ENCODE measurements at regions not wholly inside any gene's neighbourhood (a gene's known extent, or its start where the extent isn't known, plus 50 kb on each side); places are given as distances from the start of the nearest gene placed in this dataset.

DNA sequence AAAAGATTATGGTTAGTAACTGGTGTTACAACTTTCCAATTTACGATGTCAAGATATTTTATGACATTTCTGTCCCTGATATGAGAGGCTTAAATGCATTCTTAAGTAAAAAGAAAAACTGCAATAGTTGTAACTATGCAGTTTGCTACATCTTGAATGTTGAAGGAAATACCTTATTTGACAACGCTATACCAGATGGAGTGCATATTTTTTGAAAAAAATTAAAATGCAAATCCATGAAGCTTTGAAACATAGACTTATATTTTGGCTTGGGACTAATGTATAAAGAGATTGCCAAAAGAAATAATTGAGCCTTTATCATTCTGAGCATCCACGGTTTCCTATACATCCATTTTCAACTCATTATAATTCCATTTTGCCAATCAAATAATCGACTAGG lies 579.4 kb downstream of the TAF11L14 start:
- no peak overlapping the region for H3K27ac ChIP-seq (ENCODE audit: insufficient read depth, low read length)
- H2AFZ ChIP-seq (replicated peaks; ENCODE audit: low read length, poor library complexity) = no peak overlapping the region
- ChIA-PET CTCF (no interaction called here), POLR2A (ENCODE audit: unreplicated experiment) (no interaction called here)
- H2AK9ac ChIP-seq (replicated peaks; ENCODE audit: low read depth, low read length, poor library complexity) = no peak overlapping the region
- H2AK5ac ChIP-seq (ENCODE audit: low read depth, low read length) = no peak overlapping the region
- H3K14ac ChIP-seq (replicated peaks; ENCODE audit: low read depth, low read length) = no peak overlapping the region
- no peak overlapping the region for H3K23ac ChIP-seq (ENCODE audit: low read depth, low read length)
- no peak for ATAC-seq (ENCODE audit: low read depth)
- H4K91ac ChIP-seq (ENCODE audit: insufficient read depth, low read depth, low read length) = no peak overlapping the region
- H4K8ac ChIP-seq (ENCODE audit: low read depth in 2 of 2, low read length in 2 of 2) = no peak overlapping the region
- no peaks in the 10 kb centered on the region for H3K9me3 ChIP-seq (ENCODE audit: control insufficient read depth, insufficient read depth, low read length)
- H4K5ac ChIP-seq (ENCODE audit: low read depth, low read length) = no peak overlapping the region
- H2BK5ac ChIP-seq (ENCODE audit: low read depth, low read length, poor library complexity, severe bottlenecking) = no peak overlapping the region
- H3K4me1 ChIP-seq (ENCODE audit: control insufficient read depth, insufficient read depth, low read length) = no peaks in the 10 kb centered on the region
- TF ChIP-seq RCOR1 (IDR thresholded peaks at IDR 0.05; ENCODE audit: insufficient replicate concordance, low read length) (no peak), MXI1 (IDR thresholded peaks at IDR 0.05; ENCODE audit: borderline replicate concordance, low read depth, low read length) (no peak), BHLHE40 (IDR thresholded peaks at IDR 0.05; ENCODE audit: low read depth, low read length) (no peak), CHD1 (IDR thresholded peaks at IDR 0.05; ENCODE audit: low read depth, low read length) (no peak), NFE2L2 (IDR thresholded peaks at IDR 0.05; ENCODE audit: low read depth, low read length) (no peak), MAZ (IDR thresholded peaks at IDR 0.05; ENCODE audit: borderline replicate concordance, low read depth, low read length) (no peak), MAFK (IDR thresholded peaks at IDR 0.05; ENCODE audit: low read depth, low read length) (no peak), RFX5 (IDR thresholded peaks at IDR 0.05; ENCODE audit: low read depth, low read length) (no peak), SMC3 (IDR thresholded peaks at IDR 0.05; ENCODE audit: low read depth, low read length) (no peak), RAD21 (IDR thresholded peaks at IDR 0.05; ENCODE audit: low read length) (no peak), FOS (IDR thresholded peaks at IDR 0.05; ENCODE audit: low read depth, low read length) (no peak), CEBPB (IDR thresholded peaks at IDR 0.05; ENCODE audit: low read depth, low read length) (no peak), POLR2A (IDR thresholded peaks at IDR 0.05; ENCODE audit: low read depth, low read length) (no peak)
- TF ChIP-seq, protein P1, sequence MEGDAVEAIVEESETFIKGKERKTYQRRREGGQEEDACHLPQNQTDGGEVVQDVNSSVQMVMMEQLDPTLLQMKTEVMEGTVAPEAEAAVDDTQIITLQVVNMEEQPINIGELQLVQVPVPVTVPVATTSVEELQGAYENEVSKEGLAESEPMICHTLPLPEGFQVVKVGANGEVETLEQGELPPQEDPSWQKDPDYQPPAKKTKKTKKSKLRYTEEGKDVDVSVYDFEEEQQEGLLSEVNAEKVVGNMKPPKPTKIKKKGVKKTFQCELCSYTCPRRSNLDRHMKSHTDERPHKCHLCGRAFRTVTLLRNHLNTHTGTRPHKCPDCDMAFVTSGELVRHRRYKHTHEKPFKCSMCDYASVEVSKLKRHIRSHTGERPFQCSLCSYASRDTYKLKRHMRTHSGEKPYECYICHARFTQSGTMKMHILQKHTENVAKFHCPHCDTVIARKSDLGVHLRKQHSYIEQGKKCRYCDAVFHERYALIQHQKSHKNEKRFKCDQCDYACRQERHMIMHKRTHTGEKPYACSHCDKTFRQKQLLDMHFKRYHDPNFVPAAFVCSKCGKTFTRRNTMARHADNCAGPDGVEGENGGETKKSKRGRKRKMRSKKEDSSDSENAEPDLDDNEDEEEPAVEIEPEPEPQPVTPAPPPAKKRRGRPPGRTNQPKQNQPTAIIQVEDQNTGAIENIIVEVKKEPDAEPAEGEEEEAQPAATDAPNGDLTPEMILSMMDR (conservative IDR thresholded peaks at IDR 0.05; ENCODE audit: low read depth, low read length) = no peak
- TF ChIP-seq, protein P2, sequence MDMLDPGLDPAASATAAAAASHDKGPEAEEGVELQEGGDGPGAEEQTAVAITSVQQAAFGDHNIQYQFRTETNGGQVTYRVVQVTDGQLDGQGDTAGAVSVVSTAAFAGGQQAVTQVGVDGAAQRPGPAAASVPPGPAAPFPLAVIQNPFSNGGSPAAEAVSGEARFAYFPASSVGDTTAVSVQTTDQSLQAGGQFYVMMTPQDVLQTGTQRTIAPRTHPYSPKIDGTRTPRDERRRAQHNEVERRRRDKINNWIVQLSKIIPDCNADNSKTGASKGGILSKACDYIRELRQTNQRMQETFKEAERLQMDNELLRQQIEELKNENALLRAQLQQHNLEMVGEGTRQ (IDR thresholded peaks at IDR 0.05; ENCODE audit: low read depth, low read length) = no peak
- TF ChIP-seq, protein P3, sequence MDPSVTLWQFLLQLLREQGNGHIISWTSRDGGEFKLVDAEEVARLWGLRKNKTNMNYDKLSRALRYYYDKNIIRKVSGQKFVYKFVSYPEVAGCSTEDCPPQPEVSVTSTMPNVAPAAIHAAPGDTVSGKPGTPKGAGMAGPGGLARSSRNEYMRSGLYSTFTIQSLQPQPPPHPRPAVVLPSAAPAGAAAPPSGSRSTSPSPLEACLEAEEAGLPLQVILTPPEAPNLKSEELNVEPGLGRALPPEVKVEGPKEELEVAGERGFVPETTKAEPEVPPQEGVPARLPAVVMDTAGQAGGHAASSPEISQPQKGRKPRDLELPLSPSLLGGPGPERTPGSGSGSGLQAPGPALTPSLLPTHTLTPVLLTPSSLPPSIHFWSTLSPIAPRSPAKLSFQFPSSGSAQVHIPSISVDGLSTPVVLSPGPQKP (IDR thresholded peaks at IDR 0.05; ENCODE audit: borderline replicate concordance, low read depth, low read length) = no peak
- BruUV-seq (replicated peaks) = no TSS peak
- H3K18ac ChIP-seq (ENCODE audit: low read depth, low read length) = no peak overlapping the region
- H3K9ac ChIP-seq (ENCODE audit: low read depth, low read length) = no peak overlapping the region
- in situ Hi-C loops (cut with MboI; ENCODE audit: low sequenced_read_pairs) = no loop called here
- no peaks in the 10 kb centered on the region for H3K9me1 ChIP-seq (ENCODE audit: insufficient read depth, low read length)
- intact Hi-C loops (cut with micrococcal nuclease) = no loop called here
- H2BK15ac ChIP-seq (ENCODE audit: low read depth, low read length) = no peak overlapping the region
- H3K56ac ChIP-seq (ENCODE audit: extremely low read depth, insufficient read depth, low read length) = no peak overlapping the region
- no peak overlapping the region for H2BK20ac ChIP-seq (ENCODE audit: low read depth, low read length)
- H3K4me2 ChIP-seq (ENCODE audit: low read depth, low read length) = no peak overlapping the region
- DNase-seq = no peak
- no peaks in the 10 kb centered on the region for H4K20me1 ChIP-seq (ENCODE audit: insufficient read depth, low read length)
- WGBS, 2 experiments (ENCODE audit: extremely low coverage in 2 of 2, insufficient read length in 1 of 2) = 20% methylated on average over 2 of the region's 4 CpGs; no CpG with 5 or more reads in 1 of the 2 experiments
- no peaks in the 10 kb centered on the region for H3K79me1 ChIP-seq (ENCODE audit: low read depth in 1 of 2, low read length in 2 of 2)
- dilution Hi-C loops (cut with HindIII; ENCODE audit: low sequenced_read_pairs, unreplicated experiment) = no loop called here
- no peaks in the 10 kb centered on the region for H3K27me3 ChIP-seq (ENCODE audit: control insufficient read depth, insufficient read depth, low read length)
- no peak overlapping the region for H3K4ac ChIP-seq (ENCODE audit: low read depth, low read length)
- no peak overlapping the region for H2BK120ac ChIP-seq (ENCODE audit: low read depth, low read length)
- H3K36me3 ChIP-seq (ENCODE audit: control insufficient read depth, insufficient read depth, low read length) = no peaks in the 10 kb centered on the region
- H3K4me3 ChIP-seq (ENCODE audit: insufficient read depth, low read depth, low read length) = no peak overlapping the region

All from IMR-90 (cell line).